ENCODE measurements at regions not wholly inside any gene's neighbourhood (a gene's known extent, or its start where the extent isn't known, plus 50 kb on each side); places are given as distances from the start of the nearest gene placed in this dataset.

DNA sequence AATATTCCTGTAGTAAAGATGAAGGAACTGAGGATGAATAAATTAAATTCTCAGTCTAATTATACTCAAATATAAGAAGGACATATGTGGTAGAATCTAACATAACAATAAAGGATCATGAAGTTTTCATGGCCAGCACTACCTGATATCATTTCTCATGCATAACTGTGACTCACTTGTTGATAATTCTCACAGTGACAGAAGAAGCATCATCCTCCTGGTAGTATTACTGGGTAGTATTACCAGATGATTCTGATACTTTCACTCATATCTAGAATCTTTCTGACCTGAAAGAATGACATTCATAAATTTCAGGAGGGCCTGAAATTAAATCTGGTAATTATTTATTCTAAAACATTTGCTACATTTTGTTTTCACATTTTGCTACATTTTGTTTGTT, 1375.0 kb downstream of the EPHA7 start:
- POLR2A ChIA-PET = no interaction called here
- peaks cover 3% of the 10 kb centered on the region; the same call in 1 of the 2 replicates for H3K9me3 ChIP-seq (ENCODE audit: control insufficient read depth, insufficient read depth, low read length)
- CTCF ChIA-PET = no interaction called here
- no peak for DNase-seq (ENCODE audit: low read depth, low spot score)
- no peaks in the 10 kb centered on the region for H3K27me3 ChIP-seq (ENCODE audit: control insufficient read depth, insufficient read depth, low read length)
- H3K27ac ChIP-seq (ENCODE audit: low read depth, low read length) = no peak overlapping the region
- no peak overlapping the region for H3K4me3 ChIP-seq (ENCODE audit: low read depth, low read length)
- TF ChIP-seq, protein P1, sequence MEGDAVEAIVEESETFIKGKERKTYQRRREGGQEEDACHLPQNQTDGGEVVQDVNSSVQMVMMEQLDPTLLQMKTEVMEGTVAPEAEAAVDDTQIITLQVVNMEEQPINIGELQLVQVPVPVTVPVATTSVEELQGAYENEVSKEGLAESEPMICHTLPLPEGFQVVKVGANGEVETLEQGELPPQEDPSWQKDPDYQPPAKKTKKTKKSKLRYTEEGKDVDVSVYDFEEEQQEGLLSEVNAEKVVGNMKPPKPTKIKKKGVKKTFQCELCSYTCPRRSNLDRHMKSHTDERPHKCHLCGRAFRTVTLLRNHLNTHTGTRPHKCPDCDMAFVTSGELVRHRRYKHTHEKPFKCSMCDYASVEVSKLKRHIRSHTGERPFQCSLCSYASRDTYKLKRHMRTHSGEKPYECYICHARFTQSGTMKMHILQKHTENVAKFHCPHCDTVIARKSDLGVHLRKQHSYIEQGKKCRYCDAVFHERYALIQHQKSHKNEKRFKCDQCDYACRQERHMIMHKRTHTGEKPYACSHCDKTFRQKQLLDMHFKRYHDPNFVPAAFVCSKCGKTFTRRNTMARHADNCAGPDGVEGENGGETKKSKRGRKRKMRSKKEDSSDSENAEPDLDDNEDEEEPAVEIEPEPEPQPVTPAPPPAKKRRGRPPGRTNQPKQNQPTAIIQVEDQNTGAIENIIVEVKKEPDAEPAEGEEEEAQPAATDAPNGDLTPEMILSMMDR (IDR thresholded peaks at IDR 0.05; ENCODE audit: low read depth, low read length) = no peak

DNA sequence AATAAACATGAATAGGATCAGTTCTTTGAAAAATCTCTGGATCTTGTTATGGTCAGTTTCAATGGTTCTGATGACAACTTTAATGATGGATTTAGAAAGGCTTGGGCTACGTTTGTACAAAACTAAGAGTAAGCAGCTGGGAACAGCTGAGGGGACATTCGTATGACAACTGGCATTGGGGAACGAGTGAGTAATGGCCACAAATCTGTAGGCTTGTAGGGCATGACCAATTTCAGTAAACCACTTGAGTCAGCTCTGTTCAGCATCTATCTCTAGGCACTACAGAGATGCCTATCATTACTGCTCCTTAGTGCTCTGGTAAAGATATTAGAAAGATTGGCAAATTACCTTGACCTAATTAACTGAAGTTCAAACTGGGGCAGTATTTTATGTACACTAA, 1375.6 kb downstream of the EPHA7 start:
- no peak for DNase-seq (ENCODE audit: low read depth, low spot score)
- Histone ChIP-seq H3K27ac (ENCODE audit: low read depth, low read length) (no peak overlapping the region), H3K27me3 (ENCODE audit: control insufficient read depth, insufficient read depth, low read length) (no peaks in the 10 kb centered on the region), H3K9me3 (ENCODE audit: control insufficient read depth, insufficient read depth, low read length) (peaks cover 3% of the 10 kb centered on the region; the same call in 1 of the 2 replicates), H3K4me3 (ENCODE audit: low read depth, low read length) (no peak overlapping the region)
- ChIA-PET CTCF (no interaction called here), POLR2A (no interaction called here)
- TF ChIP-seq, protein P1 (IDR thresholded peaks at IDR 0.05; ENCODE audit: low read depth, low read length) = no peak

DNA sequence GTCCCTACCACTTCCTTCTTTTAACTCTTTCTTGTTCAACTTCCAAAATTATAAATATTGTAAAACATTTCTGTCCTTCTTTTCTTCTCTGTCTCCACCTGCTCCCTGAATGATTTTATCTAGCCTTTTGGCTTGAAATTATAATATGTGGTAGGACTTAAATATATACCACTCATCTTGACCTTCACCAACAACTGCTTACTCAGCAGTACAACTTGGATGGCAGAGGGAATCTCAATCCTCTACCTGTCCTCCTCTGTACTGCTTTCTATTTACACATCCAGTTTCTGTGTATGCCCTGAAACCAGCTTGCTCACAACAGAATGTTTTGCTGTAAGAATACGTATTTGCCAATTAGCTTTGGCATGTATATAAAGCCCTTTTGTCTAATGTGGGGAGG, 1392.5 kb downstream of the EPHA7 start:
- TF ChIP-seq, protein P1 (IDR thresholded peaks at IDR 0.05; ENCODE audit: low read depth, low read length) = no peak
- no peak for DNase-seq (ENCODE audit: low read depth, low spot score)
- ChIA-PET CTCF (no interaction called here), POLR2A (no interaction called here)
- no peak overlapping the region for H3K27ac ChIP-seq (ENCODE audit: low read depth, low read length)
- H3K27me3 ChIP-seq (ENCODE audit: control insufficient read depth, insufficient read depth, low read length) = no peaks in the 10 kb centered on the region
- no peak overlapping the region for H3K4me3 ChIP-seq (ENCODE audit: low read depth, low read length)
- no peaks in the 10 kb centered on the region for H3K9me3 ChIP-seq (ENCODE audit: control insufficient read depth, insufficient read depth, low read length)

DNA sequence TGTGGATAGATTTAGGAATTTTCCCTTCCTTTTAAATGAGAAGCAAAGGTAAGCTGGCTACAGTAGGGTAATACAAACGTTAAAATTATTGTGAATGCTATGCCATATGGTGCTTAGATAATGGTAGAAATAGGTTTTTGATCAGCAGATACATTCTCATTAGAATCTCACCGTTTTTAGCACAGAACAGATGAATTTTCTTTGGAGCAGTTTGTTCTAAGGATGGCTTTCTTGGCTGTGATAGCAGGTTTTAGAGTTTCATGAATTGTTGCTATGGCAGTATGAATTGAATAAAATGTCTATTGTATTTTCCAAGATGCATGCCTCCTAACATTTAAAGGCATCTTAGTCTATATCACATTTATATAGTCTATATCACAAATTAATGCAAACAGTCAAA, 1394.5 kb downstream of the EPHA7 start:
- H3K4me3 ChIP-seq (ENCODE audit: low read depth, low read length) = no peak overlapping the region
- CTCF ChIA-PET = no interaction called here
- TF ChIP-seq, protein P1 (IDR thresholded peaks at IDR 0.05; ENCODE audit: low read depth, low read length) = no peak
- H3K27me3 ChIP-seq (ENCODE audit: control insufficient read depth, insufficient read depth, low read length) = no peaks in the 10 kb centered on the region
- no peak overlapping the region for H3K27ac ChIP-seq (ENCODE audit: low read depth, low read length)
- DNase-seq (ENCODE audit: low read depth, low spot score) = no peak
- H3K9me3 ChIP-seq (ENCODE audit: control insufficient read depth, insufficient read depth, low read length) = no peaks in the 10 kb centered on the region
- POLR2A ChIA-PET = no interaction called here

DNA sequence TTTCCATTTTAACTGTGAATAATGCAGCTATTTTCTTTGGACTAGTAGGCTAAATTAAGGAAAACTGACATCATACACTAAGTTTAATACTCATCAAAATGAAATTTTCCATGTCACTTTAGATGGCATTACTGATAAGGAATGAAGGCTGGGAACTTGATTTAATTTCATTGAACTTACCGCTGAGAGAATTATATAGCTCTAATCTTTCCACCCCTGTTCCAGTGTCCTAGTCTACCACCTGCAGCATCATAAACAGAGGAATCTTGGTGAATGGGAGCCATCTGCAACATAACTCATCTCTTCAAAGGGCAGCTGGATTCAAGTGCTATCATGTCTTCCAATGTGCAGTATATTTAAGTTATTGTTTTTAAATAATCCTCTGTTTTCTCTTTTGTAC, 1395.2 kb downstream of the EPHA7 start:
- no peak for DNase-seq (ENCODE audit: low read depth, low spot score)
- POLR2A ChIA-PET = no interaction called here

More for the DNA sequence above, 1395.2 kb downstream of the EPHA7 start:
- CTCF ChIA-PET = no interaction called here
- TF ChIP-seq, protein P1 (IDR thresholded peaks at IDR 0.05; ENCODE audit: low read depth, low read length) = no peak
- Histone ChIP-seq H3K27me3 (ENCODE audit: control insufficient read depth, insufficient read depth, low read length) (no peaks in the 10 kb centered on the region), H3K9me3 (ENCODE audit: control insufficient read depth, insufficient read depth, low read length) (no peaks in the 10 kb centered on the region), H3K27ac (ENCODE audit: low read depth, low read length) (no peak overlapping the region), H3K4me3 (ENCODE audit: low read depth, low read length) (no peak overlapping the region)

All from AG04450 (cell line).